Ishikawa (cell line): ENCODE measurements at regions not wholly inside any gene's neighbourhood (a gene's known extent, or its start where the extent isn't known, plus 50 kb on each side); places are given as distances from the start of the nearest gene placed in this dataset.

ENCODE experiments used
- CEBPB ChIP-seq: IDR thresholded peaks from 2 replicates; pipeline ENCODE4 v1.6.1; 2012
- CREB1 ChIP-seq: IDR thresholded peaks from 2 replicates; pipeline ENCODE4 v1.6.1; 2012; ENCODE audit warnings: low read depth
- EGR1 ChIP-seq: IDR thresholded peaks from 2 replicates; pipeline ENCODE4 v1.6.1; 2012
- EP300 ChIP-seq: IDR thresholded peaks from 2 replicates; pipeline ENCODE4 v1.6.1; 2012; ENCODE audit warnings: borderline replicate concordance
- FOXM1 ChIP-seq: IDR thresholded peaks from 2 replicates; pipeline ENCODE4 v1.6.1; 2012; ENCODE audit warnings: low read depth, borderline replicate concordance
- NFIC ChIP-seq: IDR thresholded peaks from 2 replicates; pipeline ENCODE4 v1.6.1; 2012
- RAD21 ChIP-seq: IDR thresholded peaks from 2 replicates; pipeline ENCODE4 v1.6.1; 2012; ENCODE audit warnings: low read depth
- TAF1 ChIP-seq: IDR thresholded peaks from 2 replicates; pipeline ENCODE4 v1.6.1; 2012; ENCODE audit warnings: low read depth, mild to moderate bottlenecking
- TCF12 ChIP-seq: IDR thresholded peaks from 2 replicates; pipeline ENCODE4 v1.6.1; 2012; ENCODE audit warnings: low read depth
- TEAD4 ChIP-seq: IDR thresholded peaks from 2 replicates; pipeline ENCODE4 v1.6.1; 2012
- YY1 ChIP-seq: IDR thresholded peaks from 2 replicates; pipeline ENCODE4 v1.6.1; 2012; ENCODE audit warnings: low read depth
- ZBTB7A ChIP-seq: IDR thresholded peaks from 2 replicates; pipeline ENCODE4 v1.6.1; 2012; ENCODE audit warnings: low read depth
- TF ChIP-seq, protein P1 (sequence below): IDR thresholded peaks from 2 replicates; pipeline ENCODE4 v1.6.1; 2012
- TF ChIP-seq, protein P2 (sequence below): IDR thresholded peaks from 2 replicates; pipeline ENCODE4 v1.6.1; 2012; ENCODE audit warnings: low read depth, mild to moderate bottlenecking
- TF ChIP-seq, protein P3 (sequence below): IDR thresholded peaks from 2 replicates; pipeline ENCODE4 v1.6.1; 2012

DNA sequence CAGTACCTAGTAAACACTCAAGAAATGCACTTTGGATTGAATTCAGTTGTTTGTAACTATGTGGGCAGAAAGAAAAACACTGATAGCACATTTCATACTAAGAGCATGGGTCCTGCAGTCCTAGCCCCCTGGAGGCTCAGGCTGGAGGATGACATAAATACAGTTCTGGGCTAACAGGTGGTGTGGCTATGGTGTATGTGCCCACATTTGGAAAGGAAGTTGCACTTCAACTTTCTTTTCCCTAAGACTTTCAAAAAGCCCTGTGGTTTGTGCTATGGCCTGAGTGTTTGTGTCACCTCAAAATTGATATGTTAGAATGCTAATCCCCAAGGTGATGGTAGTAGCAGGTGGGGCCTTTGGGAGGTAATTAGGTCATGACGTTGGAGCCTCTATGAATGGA lies 218.2 kb downstream of the CDCA7 start:
- TF ChIP-seq, protein P1, sequence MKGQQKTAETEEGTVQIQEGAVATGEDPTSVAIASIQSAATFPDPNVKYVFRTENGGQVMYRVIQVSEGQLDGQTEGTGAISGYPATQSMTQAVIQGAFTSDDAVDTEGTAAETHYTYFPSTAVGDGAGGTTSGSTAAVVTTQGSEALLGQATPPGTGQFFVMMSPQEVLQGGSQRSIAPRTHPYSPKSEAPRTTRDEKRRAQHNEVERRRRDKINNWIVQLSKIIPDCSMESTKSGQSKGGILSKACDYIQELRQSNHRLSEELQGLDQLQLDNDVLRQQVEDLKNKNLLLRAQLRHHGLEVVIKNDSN = no peak
- TF ChIP-seq RAD21 (no peak), NFIC (no peak), EP300 (no peak), YY1 (no peak), CEBPB (no peak), ZBTB7A (no peak), TCF12 (no peak), FOXM1 (no peak), EGR1 (no peak), CREB1 (no peak), TEAD4 (no peak), TAF1 (no peak)
- TF ChIP-seq, protein P2, sequence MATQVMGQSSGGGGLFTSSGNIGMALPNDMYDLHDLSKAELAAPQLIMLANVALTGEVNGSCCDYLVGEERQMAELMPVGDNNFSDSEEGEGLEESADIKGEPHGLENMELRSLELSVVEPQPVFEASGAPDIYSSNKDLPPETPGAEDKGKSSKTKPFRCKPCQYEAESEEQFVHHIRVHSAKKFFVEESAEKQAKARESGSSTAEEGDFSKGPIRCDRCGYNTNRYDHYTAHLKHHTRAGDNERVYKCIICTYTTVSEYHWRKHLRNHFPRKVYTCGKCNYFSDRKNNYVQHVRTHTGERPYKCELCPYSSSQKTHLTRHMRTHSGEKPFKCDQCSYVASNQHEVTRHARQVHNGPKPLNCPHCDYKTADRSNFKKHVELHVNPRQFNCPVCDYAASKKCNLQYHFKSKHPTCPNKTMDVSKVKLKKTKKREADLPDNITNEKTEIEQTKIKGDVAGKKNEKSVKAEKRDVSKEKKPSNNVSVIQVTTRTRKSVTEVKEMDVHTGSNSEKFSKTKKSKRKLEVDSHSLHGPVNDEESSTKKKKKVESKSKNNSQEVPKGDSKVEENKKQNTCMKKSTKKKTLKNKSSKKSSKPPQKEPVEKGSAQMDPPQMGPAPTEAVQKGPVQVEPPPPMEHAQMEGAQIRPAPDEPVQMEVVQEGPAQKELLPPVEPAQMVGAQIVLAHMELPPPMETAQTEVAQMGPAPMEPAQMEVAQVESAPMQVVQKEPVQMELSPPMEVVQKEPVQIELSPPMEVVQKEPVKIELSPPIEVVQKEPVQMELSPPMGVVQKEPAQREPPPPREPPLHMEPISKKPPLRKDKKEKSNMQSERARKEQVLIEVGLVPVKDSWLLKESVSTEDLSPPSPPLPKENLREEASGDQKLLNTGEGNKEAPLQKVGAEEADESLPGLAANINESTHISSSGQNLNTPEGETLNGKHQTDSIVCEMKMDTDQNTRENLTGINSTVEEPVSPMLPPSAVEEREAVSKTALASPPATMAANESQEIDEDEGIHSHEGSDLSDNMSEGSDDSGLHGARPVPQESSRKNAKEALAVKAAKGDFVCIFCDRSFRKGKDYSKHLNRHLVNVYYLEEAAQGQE = no peak
- TF ChIP-seq, protein P3, sequence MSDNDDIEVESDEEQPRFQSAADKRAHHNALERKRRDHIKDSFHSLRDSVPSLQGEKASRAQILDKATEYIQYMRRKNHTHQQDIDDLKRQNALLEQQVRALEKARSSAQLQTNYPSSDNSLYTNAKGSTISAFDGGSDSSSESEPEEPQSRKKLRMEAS = no peak

DNA sequence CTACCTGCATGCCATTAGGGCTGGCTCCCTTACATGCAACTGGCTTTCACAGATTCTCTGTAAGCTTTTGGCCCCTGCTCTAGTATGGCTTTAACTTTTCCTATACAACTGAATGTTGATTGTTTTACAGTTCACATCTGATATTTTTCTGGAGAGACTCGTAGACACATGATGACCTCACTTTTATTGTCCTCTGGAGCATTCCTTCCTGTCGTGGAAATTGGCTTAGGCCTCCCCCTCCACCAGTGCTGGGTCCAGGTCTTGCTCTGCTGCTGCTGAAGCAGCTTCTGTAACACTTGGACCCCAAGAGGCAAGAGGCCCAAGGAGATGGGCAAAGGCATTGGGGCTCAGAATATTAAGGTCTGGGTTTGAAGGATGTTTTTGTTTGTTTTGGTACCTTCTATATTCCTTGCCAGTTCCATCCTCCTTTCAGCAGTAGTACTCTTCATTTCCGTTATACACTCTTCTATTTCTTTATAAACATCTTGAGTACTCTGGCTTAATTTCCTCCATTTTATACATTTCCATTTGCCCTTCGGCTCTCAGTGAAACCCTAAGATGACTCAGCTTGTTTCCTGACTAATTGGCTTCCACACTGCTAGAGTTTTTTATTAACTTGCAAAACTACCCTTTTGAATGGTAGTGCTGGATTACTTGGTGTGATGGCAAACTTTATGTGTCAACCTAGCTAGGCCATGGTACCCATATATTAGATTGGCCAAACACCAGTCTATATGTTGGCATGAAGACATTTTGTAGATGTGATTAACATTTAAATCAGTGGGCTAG lies 219.8 kb downstream of the CDCA7 start:
- TF ChIP-seq TCF12 (no peak), TEAD4 (no peak), CEBPB (no peak)

DNA sequence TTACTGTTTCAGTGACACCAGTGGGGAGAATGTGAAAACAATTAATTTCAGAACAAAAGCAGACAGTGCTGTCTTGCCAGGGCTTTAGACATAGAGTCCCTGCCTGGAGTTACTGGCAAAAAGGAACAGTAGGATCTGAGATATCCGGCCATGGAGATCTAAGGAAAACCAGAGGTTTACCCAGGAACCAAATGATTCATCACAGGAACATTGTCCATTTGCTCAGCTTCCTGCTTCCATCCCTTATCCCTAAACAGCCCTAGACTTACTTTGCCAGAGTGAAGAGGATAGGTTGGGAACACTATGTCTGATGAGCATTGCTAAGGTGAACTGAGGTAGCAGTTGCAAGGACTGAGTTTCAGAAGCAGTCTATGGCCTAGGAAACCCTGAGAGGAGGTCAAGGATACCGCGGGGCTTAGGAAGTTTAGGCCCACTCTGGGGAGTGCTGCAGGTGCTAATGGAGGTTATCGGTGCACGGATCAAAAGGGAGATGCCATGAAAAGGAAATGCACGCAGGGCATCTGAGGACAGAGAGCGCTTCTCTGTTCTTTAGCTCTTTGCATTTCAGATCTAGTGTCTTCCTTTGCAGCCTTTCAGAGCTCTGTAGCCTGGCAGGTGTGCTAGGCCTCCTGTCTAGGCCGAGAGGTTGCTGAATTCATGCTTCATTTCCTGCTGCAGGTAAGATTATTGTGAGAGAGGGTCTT lies 223.9 kb downstream of the CDCA7 start:
- TF ChIP-seq TAF1 (no peak), EP300 (no peak), NFIC (no peak), CEBPB (no peak), YY1 (no peak), FOXM1 (no peak), CREB1 (no peak), RAD21 (no peak), TCF12 (no peak), TEAD4 (no peak)

DNA sequence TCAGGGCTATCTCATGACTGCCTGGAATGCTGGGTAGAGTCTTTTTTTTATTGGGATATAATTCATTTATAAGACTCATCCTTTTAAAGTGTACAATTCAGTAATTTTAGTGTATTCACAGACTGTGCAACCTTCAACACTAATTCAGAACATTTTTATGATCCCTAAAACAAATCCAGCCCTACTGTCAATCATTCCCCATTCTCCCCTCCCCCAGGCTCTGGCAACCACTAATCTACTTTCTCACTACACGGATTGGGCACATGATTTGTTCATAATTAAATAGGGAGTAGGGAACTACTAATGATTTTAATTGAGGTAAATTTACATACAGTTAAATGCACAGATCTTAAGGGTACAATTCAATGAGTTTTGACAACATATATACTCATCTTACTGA lies 225.7 kb downstream of the CDCA7 start:
- TF ChIP-seq TCF12 (no peak), ZBTB7A (no peak), YY1 (no peak), TEAD4 (no peak), EP300 (no peak), CEBPB (no peak), CREB1 (no peak), TAF1 (no peak), NFIC (no peak), RAD21 (no peak), FOXM1 (no peak), EGR1 (no peak)
- TF ChIP-seq, protein P3 = no peak
- TF ChIP-seq, protein P2 = no peak
- TF ChIP-seq, protein P1 = no peak

DNA sequence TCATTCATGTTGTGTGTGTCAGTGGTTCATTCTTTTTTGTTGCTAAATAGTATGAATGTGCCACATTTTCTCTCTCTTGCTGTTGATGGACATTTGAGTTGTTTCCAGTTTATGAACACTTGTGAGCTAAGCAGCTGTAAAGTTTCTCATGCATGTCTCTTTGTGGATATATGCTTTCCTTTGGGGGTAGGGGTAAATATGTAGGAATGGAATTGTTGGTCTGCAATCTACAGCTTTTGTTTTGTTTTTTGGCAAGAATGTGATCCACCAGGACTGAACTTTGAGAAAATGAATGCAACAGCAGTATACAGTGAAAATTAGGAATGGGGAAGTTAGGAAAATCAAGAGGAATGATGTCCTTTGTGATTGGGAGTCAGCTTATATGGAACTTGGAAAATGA lies 226.3 kb downstream of the CDCA7 start:
- no peak for TF ChIP-seq CREB1
- no peak for TF ChIP-seq TCF12
- no peak for TF ChIP-seq TEAD4
- TF ChIP-seq, protein P2 = no peak
- TF ChIP-seq EP300 = no peak
- no peak for TF ChIP-seq CEBPB
- TF ChIP-seq, protein P1 = no peak
- no peak for TF ChIP-seq YY1
- TF ChIP-seq RAD21 = no peak
- TF ChIP-seq FOXM1 = no peak
